ENCODE measurements at regions not wholly inside any gene's neighbourhood (a gene's known extent, or its start where the extent isn't known, plus 50 kb on each side); places are given as distances from the start of the nearest gene placed in this dataset.

DNA sequence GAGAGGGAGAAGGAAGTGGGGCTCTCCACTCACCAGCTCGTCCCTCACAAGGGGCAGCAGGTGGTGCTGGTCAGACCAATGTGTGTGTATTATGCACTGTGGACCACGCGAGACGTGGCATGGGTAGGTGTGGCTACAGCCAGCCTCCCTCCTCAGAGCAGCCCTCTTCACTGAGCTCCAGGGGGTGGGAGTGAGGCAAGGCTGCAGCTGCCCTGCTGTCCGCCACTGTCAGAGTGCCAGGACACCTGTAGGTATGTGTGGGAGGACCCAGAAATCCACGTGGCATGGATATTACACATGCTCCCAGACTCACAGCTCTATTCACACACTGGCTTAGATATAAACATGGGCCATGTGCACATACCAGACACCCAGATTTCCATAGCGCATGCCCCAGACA lies 90.3 kb downstream of the VEGFA start:
- DNase-seq (ENCODE audit: low spot score), result no peak
- peaks cover 6% of the 10 kb centered on the region for H3K27me3 Mint-ChIP-seq (ENCODE audit: low read depth)
- H3K4me3 Mint-ChIP-seq, result no peak overlapping the region
- H3K4me1 Mint-ChIP-seq (ENCODE audit: low read depth), result no peaks in the 10 kb centered on the region
- no peaks in the 10 kb centered on the region for H3K9me3 Mint-ChIP-seq
- no peaks in the 10 kb centered on the region for H3K36me3 Mint-ChIP-seq (ENCODE audit: low read depth)
- H3K27ac Mint-ChIP-seq, result no peak overlapping the region

DNA sequence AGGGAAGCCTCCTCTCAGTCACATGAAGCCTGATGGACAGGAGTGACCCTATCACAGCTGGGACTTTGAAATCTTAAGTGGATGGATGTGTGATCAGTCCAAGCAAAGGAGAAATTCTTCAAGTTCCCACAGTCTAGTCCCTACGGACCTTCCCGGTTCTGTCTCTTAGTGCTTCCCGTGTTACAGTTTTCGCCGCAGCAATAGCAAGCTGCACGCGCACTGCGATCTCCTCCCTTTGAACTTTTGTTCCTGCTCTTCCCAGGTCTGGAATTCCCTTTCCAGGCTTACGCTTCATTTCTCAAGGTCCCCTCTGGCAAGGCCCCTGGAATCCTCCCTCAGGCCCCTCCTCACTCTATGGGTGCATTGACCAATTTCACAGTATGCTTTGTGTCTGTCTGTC lies 89.2 kb downstream of the VEGFA start:
- H3K4me1 Mint-ChIP-seq (ENCODE audit: low read depth), result no peaks in the 10 kb centered on the region
- H3K9me3 Mint-ChIP-seq, result no peaks in the 10 kb centered on the region
- no peak for DNase-seq (ENCODE audit: low spot score)
- no peak overlapping the region for H3K4me3 Mint-ChIP-seq
- no peak overlapping the region for H3K27ac Mint-ChIP-seq
- H3K36me3 Mint-ChIP-seq (ENCODE audit: low read depth), result no peaks in the 10 kb centered on the region
- peaks cover 4% of the 10 kb centered on the region for H3K27me3 Mint-ChIP-seq (ENCODE audit: low read depth)

DNA sequence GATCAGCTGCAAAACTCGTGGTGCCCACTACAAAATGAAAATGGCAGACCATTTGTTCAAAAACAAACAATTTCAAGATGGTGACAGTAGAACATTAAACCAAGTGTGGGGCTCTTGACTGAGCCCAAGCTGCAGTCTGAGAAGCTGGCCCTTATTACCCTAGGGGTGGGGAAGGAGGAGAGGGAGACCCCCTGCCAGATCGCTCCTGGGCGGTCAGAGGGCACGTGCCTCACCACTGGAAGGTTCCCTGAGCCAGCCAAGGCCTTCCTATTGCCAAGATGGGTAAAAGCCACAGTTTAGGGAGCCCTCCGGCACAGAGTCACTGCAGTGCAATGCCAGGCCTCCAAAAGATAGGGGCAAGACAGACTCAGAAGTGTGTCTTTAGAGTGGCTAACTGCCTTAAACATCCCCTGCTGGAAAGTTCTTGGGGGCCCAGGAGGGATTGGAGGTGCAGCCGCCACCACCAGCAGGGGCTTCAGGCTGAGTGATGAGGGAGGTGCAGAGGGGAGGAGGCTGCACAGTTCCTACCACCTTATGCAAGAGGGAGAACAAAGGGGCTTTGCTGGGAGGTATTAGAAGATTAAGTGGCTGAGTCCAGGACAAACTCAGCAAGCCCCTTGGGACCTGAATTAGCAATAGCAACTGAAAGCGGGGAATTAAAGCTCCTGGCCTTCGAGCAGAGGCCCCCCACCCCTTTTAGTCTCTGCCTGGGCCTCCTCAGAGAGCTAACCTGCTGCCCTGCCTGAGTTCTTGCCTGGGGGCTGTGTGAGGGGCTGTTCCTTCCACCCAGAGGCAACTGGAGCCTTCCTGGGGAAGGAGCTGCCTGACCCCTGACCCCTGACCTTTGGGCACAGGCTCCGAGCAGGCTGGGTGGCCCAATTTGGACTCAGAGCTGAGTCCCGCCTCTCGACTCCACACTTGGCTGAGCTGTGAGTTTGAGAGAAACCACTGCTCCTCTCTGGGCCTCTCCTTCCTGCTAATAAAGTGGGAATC lies 88.4 kb downstream of the VEGFA start:
- no peaks in the 10 kb centered on the region for H3K4me1 Mint-ChIP-seq (ENCODE audit: low read depth)
- H3K27me3 Mint-ChIP-seq (ENCODE audit: low read depth), result peaks cover 4% of the 10 kb centered on the region
- no peak overlapping the region for H3K27ac Mint-ChIP-seq

DNA sequence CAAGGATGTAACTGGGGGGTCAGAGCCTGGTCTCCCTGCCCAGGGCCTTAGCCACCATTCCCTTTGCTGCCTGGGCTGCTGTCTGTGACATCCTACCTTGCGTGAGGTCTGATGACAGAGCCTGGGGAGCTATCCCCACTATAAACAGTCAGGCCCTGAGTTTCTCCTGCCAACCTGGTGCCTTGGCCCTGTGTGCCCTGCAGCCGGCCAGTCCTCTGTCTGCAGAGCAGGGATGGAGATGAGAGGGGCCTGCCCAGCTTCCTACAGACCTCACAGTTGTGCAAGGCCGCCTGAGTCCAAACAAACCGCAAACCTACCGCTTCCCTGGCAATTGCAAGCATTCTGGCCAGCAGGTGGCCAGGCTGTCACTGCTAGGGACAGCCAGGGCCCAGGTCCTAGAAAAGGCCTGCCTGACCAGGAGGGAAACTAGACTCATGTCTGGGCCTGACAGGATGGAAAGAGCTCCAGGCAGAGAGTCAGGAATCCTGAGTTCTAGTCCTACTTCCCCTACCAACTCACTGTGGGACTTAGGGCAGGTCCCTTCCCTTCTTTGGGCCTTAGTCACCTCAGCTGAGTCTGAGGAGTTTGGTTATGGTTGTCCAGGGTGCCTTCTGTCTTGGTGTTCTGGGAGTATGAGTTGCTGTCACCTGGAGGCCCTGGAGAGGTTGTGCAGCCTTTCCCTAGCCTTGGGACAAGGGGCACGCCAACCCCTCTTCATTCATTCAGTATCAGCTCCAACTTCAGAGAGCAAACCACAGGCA lies 86.2 kb downstream of the VEGFA start:
- H3K36me3 Mint-ChIP-seq (ENCODE audit: low read depth), result no peaks in the 10 kb centered on the region
- no peaks in the 10 kb centered on the region for H3K4me1 Mint-ChIP-seq (ENCODE audit: low read depth)
- no peak for DNase-seq (ENCODE audit: low spot score)
- no peaks in the 10 kb centered on the region for H3K9me3 Mint-ChIP-seq
- H3K27ac Mint-ChIP-seq, result no peak overlapping the region
- H3K27me3 Mint-ChIP-seq (ENCODE audit: low read depth), result no peaks in the 10 kb centered on the region
- no peak overlapping the region for H3K4me3 Mint-ChIP-seq

More for the DNA sequence above, 88.4 kb downstream of the VEGFA start:
- Mint-ChIP-seq H3K4me3 (no peak overlapping the region), H3K36me3 (ENCODE audit: low read depth) (no peaks in the 10 kb centered on the region), H3K9me3 (no peaks in the 10 kb centered on the region)
- DNase-seq (ENCODE audit: low spot score), result no peak

DNA sequence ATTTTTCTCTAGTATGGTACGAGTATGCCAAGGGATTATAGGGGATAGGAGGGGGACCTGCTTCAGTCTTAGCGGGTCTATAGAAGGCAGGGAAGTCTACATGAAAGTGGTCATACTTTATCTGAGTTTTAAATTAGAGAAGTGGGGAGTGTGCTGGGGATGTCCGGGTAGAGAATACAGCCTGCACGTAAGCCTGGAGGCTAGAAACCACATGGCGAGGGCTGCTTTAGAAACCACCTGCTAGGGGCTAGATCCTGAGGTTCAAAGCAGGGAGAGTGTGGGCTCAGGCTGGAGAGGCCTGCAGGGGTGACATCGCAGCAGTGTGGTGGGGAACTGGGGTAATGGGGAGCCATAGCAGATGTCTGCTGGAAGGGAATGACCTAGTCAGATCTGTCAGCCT lies 85.2 kb downstream of the VEGFA start:
- Mint-ChIP-seq H3K4me1 (ENCODE audit: low read depth) (no peaks in the 10 kb centered on the region), H3K4me3 (no peak overlapping the region), H3K9me3 (no peaks in the 10 kb centered on the region), H3K27ac (no peak overlapping the region), H3K27me3 (ENCODE audit: low read depth) (no peaks in the 10 kb centered on the region), H3K36me3 (ENCODE audit: low read depth) (no peaks in the 10 kb centered on the region)
- DNase-seq (ENCODE audit: low spot score), result no peak

DNA sequence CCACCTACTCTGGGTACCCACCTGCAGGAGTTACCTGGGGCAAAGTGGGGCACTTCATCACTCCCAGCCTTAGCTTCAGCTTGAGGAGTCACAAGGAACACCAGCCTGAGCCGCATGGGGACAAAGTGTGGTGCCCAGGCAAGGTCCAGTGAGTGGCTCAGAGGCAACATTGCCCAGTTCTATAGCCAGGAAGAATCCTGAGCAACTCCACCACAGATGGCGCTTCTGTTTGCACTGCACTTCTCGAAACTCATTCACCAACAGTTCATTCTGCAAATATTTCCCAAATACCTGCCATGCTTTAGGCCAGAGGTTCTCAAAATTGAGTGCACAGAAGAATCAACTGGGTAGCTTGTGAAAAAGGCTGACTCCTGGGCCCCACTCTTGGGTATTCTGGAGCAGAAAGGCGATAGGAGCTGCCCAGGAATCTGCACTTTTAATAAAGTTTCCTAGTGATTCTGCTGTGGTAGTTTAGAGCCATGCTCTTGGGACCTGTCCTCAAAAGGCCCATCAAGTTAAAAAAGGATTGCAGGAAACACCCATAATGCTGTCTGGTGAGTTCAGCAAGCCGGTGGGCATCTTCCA lies 83.1 kb downstream of the VEGFA start:
- Mint-ChIP-seq H3K36me3 (ENCODE audit: low read depth) (no peaks in the 10 kb centered on the region), H3K27ac (no peak overlapping the region), H3K4me3 (no peak overlapping the region), H3K9me3 (no peaks in the 10 kb centered on the region), H3K27me3 (ENCODE audit: low read depth) (no peaks in the 10 kb centered on the region), H3K4me1 (ENCODE audit: low read depth) (no peaks in the 10 kb centered on the region)
- DNase-seq (ENCODE audit: low spot score), result no peak

DNA sequence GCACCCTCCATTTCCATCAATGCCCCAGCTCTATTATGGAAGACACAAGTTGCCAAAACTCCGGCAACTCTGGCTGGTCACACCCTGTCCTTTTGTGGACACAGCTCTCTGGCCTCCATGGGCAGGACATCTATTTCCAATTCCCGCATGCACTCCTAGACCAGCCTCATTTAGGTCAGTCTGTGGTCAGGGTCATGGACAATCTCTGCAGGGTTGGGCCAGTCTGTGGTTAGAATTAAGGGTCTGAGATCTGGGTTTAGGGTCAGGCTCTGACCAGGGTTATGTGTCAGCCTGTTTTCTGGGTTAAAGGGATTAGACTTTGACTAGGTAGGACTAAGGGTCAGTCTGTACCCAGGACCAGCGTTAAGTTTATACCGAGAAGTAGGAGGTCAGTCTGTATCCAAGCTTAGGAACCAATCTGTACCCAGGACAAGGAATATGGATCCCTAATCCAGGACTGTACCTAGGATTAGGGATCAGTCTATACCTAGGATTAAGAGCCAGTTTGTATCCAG lies 82.4 kb downstream of the VEGFA start:
- no peak overlapping the region for H3K4me3 Mint-ChIP-seq
- no peak overlapping the region for H3K27ac Mint-ChIP-seq
- H3K9me3 Mint-ChIP-seq, result no peaks in the 10 kb centered on the region
- no peak for DNase-seq (ENCODE audit: low spot score)
- H3K36me3 Mint-ChIP-seq (ENCODE audit: low read depth), result no peaks in the 10 kb centered on the region
- no peaks in the 10 kb centered on the region for H3K4me1 Mint-ChIP-seq (ENCODE audit: low read depth)
- peaks cover 4% of the 10 kb centered on the region for H3K27me3 Mint-ChIP-seq (ENCODE audit: low read depth)

DNA sequence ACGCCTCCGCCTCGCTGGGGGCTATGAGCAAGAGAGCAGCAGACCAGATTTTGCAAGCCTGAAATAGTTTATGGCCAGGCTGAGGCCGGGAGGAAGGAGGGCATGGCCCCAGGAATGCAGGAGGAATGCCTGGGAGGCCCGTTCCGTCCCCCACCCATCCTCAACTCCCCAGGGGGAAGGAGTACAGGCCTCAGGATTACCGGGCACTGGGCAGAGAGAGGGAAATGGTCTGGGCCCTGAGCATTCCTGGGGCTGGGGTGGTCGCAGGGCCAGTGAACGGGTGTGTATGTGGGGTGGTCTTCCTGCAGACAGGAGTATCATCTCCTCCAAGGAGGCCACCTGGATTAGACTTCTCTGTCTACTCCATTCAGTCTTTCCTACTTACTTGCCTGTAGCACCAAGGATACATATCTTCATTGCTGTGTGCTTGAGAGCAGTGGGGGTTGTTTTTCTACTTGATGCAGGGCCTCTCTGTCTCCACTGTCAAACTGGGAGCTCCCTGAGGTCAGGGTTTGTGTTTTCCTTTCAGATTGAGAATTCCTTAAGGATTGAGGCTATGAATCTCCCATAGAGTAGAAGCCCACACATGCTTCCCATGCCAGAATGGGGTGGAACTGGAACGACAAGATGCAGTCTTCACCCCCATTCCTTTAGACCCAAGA lies 81.3 kb downstream of the VEGFA start:
- Mint-ChIP-seq H3K4me3 (no peak overlapping the region), H3K27me3 (ENCODE audit: low read depth) (peaks cover 4% of the 10 kb centered on the region), H3K4me1 (ENCODE audit: low read depth) (no peaks in the 10 kb centered on the region), H3K36me3 (ENCODE audit: low read depth) (no peaks in the 10 kb centered on the region), H3K9me3 (no peaks in the 10 kb centered on the region), H3K27ac (no peak overlapping the region)
- DNase-seq (ENCODE audit: low spot score), result no peak

DNA sequence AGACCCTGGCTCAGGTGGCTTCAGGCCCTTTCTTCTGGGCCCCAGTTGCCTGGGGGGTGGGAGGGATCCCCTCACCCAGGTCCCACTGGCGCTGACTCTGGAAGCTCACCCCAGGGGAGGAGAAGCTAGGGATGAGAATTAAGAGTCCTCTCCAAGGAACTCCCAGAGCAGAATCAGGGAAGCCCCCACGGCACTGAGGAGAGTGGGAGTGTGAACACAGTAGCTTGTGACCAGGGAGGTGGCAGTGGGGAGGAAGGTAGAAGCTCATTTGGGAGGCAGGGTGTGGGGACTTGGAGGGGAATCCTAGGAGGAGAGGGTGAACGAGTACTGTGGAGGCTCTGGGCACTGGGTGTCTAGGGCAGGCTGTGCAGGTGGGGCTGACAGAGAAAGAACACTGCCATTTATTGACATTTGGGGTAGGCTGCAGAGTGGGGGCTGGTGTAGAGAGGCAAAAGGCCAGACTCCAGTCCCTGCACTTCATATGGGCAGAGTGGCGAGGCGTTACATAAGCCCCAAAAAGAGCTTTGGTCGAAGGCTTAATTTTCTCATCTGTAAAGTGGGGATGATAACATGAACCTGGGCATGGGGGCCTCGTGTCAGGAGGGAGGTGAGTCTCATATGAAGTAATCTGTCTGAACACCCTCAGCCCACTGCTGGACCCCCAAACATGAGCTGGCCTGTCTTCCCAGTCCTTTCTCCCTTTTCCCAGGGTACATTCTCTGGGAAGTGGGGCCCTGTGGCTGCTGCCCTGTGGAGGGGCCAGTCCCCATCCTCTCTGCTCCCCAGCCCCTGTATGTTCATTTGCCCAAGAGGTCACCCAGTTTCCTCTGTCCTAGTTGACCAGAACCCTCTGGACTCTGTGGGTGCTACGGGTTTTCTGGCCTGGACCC lies 80.5 kb downstream of the VEGFA start:
- no peak overlapping the region for H3K27ac Mint-ChIP-seq

DNA sequence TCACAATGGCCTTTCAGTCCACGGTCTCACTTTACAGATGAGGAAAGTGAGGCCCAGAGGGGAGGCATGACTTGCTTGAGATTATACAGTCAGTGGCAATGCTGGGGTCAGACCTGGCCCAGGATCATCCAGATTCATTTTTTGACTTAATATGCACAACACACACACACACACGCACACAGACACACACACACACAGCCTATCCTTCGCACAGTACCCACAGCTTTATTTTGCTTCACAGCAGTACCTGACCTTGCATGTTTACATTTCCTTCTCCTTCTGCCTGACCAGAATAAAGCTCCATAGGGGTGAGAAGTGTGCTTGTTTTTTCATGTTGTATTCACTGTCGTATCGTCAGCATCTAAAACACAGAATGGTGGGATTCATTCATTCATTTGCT lies 79.8 kb downstream of the VEGFA start:
- H3K27me3 Mint-ChIP-seq (ENCODE audit: low read depth), result peaks cover 8% of the 10 kb centered on the region
- no peak overlapping the region for H3K4me3 Mint-ChIP-seq
- H3K36me3 Mint-ChIP-seq (ENCODE audit: low read depth), result no peaks in the 10 kb centered on the region
- DNase-seq (ENCODE audit: low spot score), result no peak
- H3K9me3 Mint-ChIP-seq, result no peaks in the 10 kb centered on the region
- H3K4me1 Mint-ChIP-seq (ENCODE audit: low read depth), result no peaks in the 10 kb centered on the region
- H3K27ac Mint-ChIP-seq, result no peak overlapping the region

More for the DNA sequence above, 80.5 kb downstream of the VEGFA start:
- H3K36me3 Mint-ChIP-seq (ENCODE audit: low read depth), result no peaks in the 10 kb centered on the region
- peaks cover 6% of the 10 kb centered on the region for H3K27me3 Mint-ChIP-seq (ENCODE audit: low read depth)
- H3K4me1 Mint-ChIP-seq (ENCODE audit: low read depth), result no peaks in the 10 kb centered on the region
- DNase-seq (ENCODE audit: low spot score), result no peak
- H3K9me3 Mint-ChIP-seq, result no peaks in the 10 kb centered on the region
- no peak overlapping the region for H3K4me3 Mint-ChIP-seq

DNA sequence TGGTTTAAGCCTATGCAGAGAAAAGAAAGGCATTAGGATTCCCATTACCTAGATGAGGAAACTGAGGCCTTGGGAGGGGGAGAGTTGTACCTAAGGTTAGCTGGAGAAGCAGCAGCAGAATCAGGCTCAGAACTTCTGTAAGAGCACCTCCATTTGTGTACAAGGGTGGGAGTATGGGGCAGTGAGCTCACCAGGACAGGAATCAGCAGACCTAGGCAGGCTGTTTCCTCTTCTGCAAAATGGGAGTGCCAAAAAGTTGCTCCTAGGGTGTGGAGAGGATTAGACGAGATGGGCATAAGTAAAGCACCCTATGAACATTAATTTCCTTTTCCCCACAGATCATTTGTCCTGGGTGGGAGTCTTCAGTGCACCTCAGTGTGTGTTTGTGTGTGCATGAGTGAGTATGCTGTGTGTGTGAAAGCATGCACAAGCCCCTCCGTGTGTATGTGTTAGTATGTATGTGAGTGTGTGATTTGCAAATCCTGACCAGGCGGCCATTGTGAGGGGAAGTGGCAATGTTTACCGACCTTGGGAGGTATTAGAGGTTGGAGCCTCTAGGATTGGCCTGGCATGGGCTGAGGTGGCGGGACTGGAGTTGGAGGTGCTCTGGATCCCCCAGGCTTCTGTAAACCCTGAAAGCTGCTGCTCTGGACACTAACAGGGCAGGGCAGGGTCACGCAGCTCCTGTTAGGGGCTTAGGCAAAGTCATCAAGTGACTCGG lies 78.8 kb downstream of the VEGFA start:
- no peaks in the 10 kb centered on the region for H3K9me3 Mint-ChIP-seq
- H3K36me3 Mint-ChIP-seq (ENCODE audit: low read depth), result no peaks in the 10 kb centered on the region
- no peaks in the 10 kb centered on the region for H3K4me1 Mint-ChIP-seq (ENCODE audit: low read depth)
- DNase-seq (ENCODE audit: low spot score), result no peak
- H3K27me3 Mint-ChIP-seq (ENCODE audit: low read depth), result peaks cover 12% of the 10 kb centered on the region
- no peak overlapping the region for H3K27ac Mint-ChIP-seq
- no peak overlapping the region for H3K4me3 Mint-ChIP-seq

DNA sequence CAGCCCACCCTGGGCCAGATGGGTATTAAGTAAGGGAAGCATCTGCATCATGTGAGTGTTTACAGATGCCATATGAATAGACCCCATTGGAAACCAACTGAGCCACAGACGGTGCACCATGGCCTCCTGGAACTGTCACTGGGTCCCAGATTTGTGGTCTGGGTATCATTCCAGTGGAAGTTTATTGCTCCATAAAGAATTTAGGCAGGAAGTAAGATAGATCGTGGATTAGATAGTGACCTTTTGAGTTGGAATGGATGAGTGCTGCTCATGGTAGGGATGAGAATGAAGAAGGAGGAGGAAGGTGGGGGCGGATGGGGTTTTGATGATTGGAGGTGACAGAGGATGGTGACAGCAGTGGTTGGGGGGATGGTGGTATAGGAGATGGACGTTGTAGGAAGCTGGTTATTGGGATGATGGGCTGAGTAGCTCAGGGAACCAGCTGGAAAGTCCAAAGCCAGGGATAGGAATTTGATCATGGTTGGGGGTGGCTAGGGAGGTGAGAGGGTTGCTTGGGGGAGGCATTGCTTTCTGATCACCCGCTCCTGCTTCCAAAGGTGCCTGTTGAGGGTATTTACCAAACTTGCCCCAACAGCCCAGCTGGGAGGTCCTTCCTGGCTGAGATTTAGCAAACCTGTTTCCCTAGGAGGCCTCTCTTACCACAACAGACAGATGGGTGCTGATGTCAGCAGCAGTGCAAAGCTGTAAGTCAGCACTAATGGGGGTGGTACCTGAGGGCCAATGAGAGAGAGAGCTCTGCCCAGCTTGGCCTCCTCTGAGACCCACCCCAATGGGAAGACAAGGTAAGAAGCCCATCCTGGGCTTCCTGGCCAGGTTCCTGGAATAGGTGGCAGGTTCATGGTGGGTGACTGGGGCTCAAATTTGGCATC lies 78.0 kb downstream of the VEGFA start:
- Mint-ChIP-seq H3K4me3 (no peak overlapping the region), H3K4me1 (ENCODE audit: low read depth) (no peaks in the 10 kb centered on the region), H3K9me3 (no peaks in the 10 kb centered on the region), H3K36me3 (ENCODE audit: low read depth) (no peaks in the 10 kb centered on the region), H3K27ac (no peak overlapping the region), H3K27me3 (ENCODE audit: low read depth) (peaks cover 12% of the 10 kb centered on the region)
- DNase-seq (ENCODE audit: low spot score), result no peak
